HG02884 (cell line): ENCODE measurements at regions not wholly inside any gene's neighbourhood (a gene's known extent, or its start where the extent isn't known, plus 50 kb on each side); places are given as distances from the start of the nearest gene placed in this dataset.
"Not testable (repeated sequence)": the region's sequence is repeated elsewhere in the genome, so short reads cannot be mapped to it uniquely, and the experiment has no call there.

ENCODE experiments used
- ATAC-seq: cut with Tn5 transposase; IDR thresholded peaks from one replicate; pipeline ENCODE4 v1.9.1; 2021; ENCODE audit warnings: mild to moderate bottlenecking, moderate library complexity; ENCODE audit not compliant: unreplicated experiment

GRCh38 chr22:22061085-22062077, 78.8 kb upstream of the TOP3B start:
- no peak for ATAC-seq

GRCh38 chr22:22060200-22061084, 77.9 kb upstream of the TOP3B start:
- ATAC-seq, result no peak

GRCh38 chr22:22059291-22060002, 76.9 kb upstream of the TOP3B start:
- ATAC-seq, result no peak

- ATAC-seq, result no peak
These were observed 76.2 kb upstream of the TOP3B start for GRCh38 chr22:22058633-22059290.

- no peak for ATAC-seq
These were observed 75.2 kb upstream of the TOP3B start for GRCh38 chr22:22057617-22058378.

- ATAC-seq, result not testable (repeated sequence)
These were observed 74.4 kb upstream of the TOP3B start for GRCh38 chr22:22056809-22057594.

GRCh38 chr22:22052548-22053139, 70.1 kb upstream of the TOP3B start:
- not testable (repeated sequence) for ATAC-seq

- ATAC-seq, result not testable (repeated sequence)
These were observed 68.4 kb upstream of the TOP3B start for GRCh38 chr22:22051032-22051431.

GRCh38 chr22:22050141-22050775, 67.7 kb upstream of the TOP3B start:
- ATAC-seq, result no peak

- ATAC-seq, result no peak
These were observed 67.1 kb upstream of the TOP3B start for GRCh38 chr22:22049684-22050083.

- ATAC-seq, result no peak
These were observed 66.5 kb upstream of the TOP3B start for GRCh38 chr22:22048981-22049531.

- ATAC-seq, result no peak
These were observed 65.8 kb upstream of the TOP3B start for GRCh38 chr22:22048318-22048942.

GRCh38 chr22:22047776-22048175, 65.2 kb upstream of the TOP3B start:
- no peak for ATAC-seq

GRCh38 chr22:22047266-22047665, 64.7 kb upstream of the TOP3B start:
- ATAC-seq, result no peak

- no peak for ATAC-seq
These were observed 63.8 kb upstream of the TOP3B start for GRCh38 chr22:22046370-22046769.

- ATAC-seq, result no peak
These were observed 63.2 kb upstream of the TOP3B start for GRCh38 chr22:22045571-22046335.
